H1 (cell line): ENCODE measurements at regions not wholly inside any gene's neighbourhood (a gene's known extent, or its start where the extent isn't known, plus 50 kb on each side); places are given as distances from the start of the nearest gene placed in this dataset.

ENCODE experiments used
- CBX5 ChIP-seq: fragments of 300-800, 300-1000 bp; sonication (generic); IDR thresholded peaks from 2 replicates; pipeline ENCODE4 v1.7.1; 2016; ENCODE audit warnings: antibody characterized with exemption, low read length, low read depth
- NANOG ChIP-seq: IDR thresholded peaks from 2 replicates; pipeline ENCODE4 v1.6.1; 2011; ENCODE audit warnings: low read length, low read depth, mild to moderate bottlenecking, inconsistent platforms; ENCODE audit not compliant: insufficient read depth, poor library complexity, severe bottlenecking
- PHF8 ChIP-seq: fragments of 200-600 bp; sonication (generic); conservative IDR thresholded peaks from 2 replicates; pipeline ENCODE4 v1.7.1; 2012; ENCODE audit warnings: low read depth, mild to moderate bottlenecking, inconsistent platforms, low read length, moderate library complexity

GRCh38 chr18:78860117-78860516 is 119.5 kb upstream of the SALL3 start (continued):
- TF ChIP-seq NANOG (no peak), PHF8 (no peak), CBX5 (no peak)
